ENCODE measurements at regions not wholly inside any gene's neighbourhood (a gene's known extent, or its start where the extent isn't known, plus 50 kb on each side); places are given as distances from the start of the nearest gene placed in this dataset.

GRCh38 chr3:8087951-8088350 is 413.7 kb upstream of the LMCD1 start:
- Histone ChIP-seq H3K27me3 (replicated peaks; ENCODE audit: control insufficient read depth, insufficient read depth, low read length) (no peaks in the 10 kb centered on the region), H3K4me3 (replicated peaks; ENCODE audit: low read depth, low read length) (no peak overlapping the region), H3K36me3 (ENCODE audit: control insufficient read depth, insufficient read depth, low read length) (no peaks in the 10 kb centered on the region)
- TF ChIP-seq, protein P1, sequence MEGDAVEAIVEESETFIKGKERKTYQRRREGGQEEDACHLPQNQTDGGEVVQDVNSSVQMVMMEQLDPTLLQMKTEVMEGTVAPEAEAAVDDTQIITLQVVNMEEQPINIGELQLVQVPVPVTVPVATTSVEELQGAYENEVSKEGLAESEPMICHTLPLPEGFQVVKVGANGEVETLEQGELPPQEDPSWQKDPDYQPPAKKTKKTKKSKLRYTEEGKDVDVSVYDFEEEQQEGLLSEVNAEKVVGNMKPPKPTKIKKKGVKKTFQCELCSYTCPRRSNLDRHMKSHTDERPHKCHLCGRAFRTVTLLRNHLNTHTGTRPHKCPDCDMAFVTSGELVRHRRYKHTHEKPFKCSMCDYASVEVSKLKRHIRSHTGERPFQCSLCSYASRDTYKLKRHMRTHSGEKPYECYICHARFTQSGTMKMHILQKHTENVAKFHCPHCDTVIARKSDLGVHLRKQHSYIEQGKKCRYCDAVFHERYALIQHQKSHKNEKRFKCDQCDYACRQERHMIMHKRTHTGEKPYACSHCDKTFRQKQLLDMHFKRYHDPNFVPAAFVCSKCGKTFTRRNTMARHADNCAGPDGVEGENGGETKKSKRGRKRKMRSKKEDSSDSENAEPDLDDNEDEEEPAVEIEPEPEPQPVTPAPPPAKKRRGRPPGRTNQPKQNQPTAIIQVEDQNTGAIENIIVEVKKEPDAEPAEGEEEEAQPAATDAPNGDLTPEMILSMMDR (IDR thresholded peaks at IDR 0.05; ENCODE audit: insufficient read depth, low read length, poor library complexity, severe bottlenecking), result no peak
- no peak for DNase-seq (ENCODE audit: extremely low read depth, insufficient read length)

DNA sequence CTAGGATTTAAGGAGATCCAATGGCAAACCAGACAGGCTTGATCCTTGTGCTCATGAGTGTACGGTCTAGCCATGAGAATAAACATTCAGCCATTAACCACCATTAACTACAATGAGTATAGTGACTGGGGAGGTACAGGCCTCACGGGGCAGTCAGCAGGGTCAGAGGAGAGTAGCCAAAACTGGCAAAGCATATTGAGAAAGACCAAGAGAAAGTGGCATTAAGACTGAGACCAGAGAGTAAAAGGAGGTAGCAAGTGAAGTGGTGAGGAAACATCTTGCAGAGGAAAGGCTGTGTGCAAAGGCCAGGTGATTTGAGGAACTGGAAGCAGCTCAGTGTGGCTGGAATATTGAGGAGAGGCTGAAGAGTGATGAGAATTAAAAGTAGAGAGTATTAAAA is 407.2 kb upstream of the LMCD1 start:
- no peaks in the 10 kb centered on the region for H3K27me3 ChIP-seq (replicated peaks; ENCODE audit: control insufficient read depth, insufficient read depth, low read length)
- no peak overlapping the region for H3K4me3 ChIP-seq (replicated peaks; ENCODE audit: low read depth, low read length)
- TF ChIP-seq, protein P1 (IDR thresholded peaks at IDR 0.05; ENCODE audit: insufficient read depth, low read length, poor library complexity, severe bottlenecking), result no peak
- H3K36me3 ChIP-seq (ENCODE audit: control insufficient read depth, insufficient read depth, low read length), result no peaks in the 10 kb centered on the region
- DNase-seq (ENCODE audit: extremely low read depth, insufficient read length), result no peak

GRCh38 chr3:8095724-8096123 is 405.9 kb upstream of the LMCD1 start:
- DNase-seq (ENCODE audit: extremely low read depth, insufficient read length), result no peak
- H3K4me3 ChIP-seq (replicated peaks; ENCODE audit: low read depth, low read length), result no peak overlapping the region
- H3K36me3 ChIP-seq (ENCODE audit: control insufficient read depth, insufficient read depth, low read length), result no peaks in the 10 kb centered on the region
- H3K27me3 ChIP-seq (replicated peaks; ENCODE audit: control insufficient read depth, insufficient read depth, low read length), result no peaks in the 10 kb centered on the region
- TF ChIP-seq, protein P1 (IDR thresholded peaks at IDR 0.05; ENCODE audit: insufficient read depth, low read length, poor library complexity, severe bottlenecking), result no peak

DNA sequence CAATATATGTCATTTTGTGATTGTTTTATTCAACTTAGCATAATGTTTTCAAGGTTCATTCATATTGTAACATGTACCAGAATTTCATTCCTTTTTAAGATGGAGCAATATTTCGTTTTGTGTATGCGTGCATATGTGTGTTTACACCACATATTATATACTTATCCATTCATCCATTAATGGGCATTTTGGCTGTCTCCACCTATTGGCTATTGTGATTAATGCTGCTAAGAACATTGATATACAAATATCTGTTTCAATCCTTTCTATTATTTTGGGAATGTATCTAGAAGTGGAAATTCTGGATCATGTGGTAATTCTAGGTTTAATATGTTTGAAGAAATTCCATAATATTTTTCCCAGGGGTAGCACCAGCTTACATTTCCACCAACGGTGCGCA is 403.9 kb upstream of the LMCD1 start:
- no peak overlapping the region for H3K4me3 ChIP-seq (replicated peaks; ENCODE audit: low read depth, low read length)
- H3K27me3 ChIP-seq (replicated peaks; ENCODE audit: control insufficient read depth, insufficient read depth, low read length), result no peaks in the 10 kb centered on the region
- TF ChIP-seq, protein P1 (IDR thresholded peaks at IDR 0.05; ENCODE audit: insufficient read depth, low read length, poor library complexity, severe bottlenecking), result peak; percentile 7
- H3K36me3 ChIP-seq (ENCODE audit: control insufficient read depth, insufficient read depth, low read length), result no peaks in the 10 kb centered on the region
- no peak for DNase-seq (ENCODE audit: extremely low read depth, insufficient read length)

DNA sequence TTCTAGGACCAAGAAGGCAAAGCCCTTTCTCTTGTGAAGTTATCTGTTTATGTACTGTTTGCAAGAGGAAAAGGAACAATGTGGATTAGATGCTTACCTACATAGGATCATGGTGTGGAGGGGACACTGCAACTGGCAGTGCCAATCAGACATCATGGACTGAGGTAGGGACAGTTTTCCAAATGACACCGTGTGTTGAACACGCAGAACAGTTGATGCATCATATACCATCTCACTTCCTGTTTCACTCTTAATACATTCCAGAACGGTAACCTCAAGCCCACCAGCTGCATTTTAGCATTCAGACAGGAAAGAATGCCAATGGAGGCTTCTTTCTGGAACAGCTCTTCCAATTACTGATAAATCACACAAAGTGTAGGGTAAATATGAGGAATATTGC is 397.7 kb upstream of the LMCD1 start:
- H3K27me3 ChIP-seq (replicated peaks; ENCODE audit: control insufficient read depth, insufficient read depth, low read length), result no peaks in the 10 kb centered on the region; the same call in 1 of the 2 replicates
- no peaks in the 10 kb centered on the region for H3K36me3 ChIP-seq (ENCODE audit: control insufficient read depth, insufficient read depth, low read length)
- H3K4me3 ChIP-seq (replicated peaks; ENCODE audit: low read depth, low read length), result no peak overlapping the region
- TF ChIP-seq, protein P1 (IDR thresholded peaks at IDR 0.05; ENCODE audit: insufficient read depth, low read length, poor library complexity, severe bottlenecking), result no peak
- peak; percentile 6 for DNase-seq (ENCODE audit: extremely low read depth, insufficient read length)

DNA sequence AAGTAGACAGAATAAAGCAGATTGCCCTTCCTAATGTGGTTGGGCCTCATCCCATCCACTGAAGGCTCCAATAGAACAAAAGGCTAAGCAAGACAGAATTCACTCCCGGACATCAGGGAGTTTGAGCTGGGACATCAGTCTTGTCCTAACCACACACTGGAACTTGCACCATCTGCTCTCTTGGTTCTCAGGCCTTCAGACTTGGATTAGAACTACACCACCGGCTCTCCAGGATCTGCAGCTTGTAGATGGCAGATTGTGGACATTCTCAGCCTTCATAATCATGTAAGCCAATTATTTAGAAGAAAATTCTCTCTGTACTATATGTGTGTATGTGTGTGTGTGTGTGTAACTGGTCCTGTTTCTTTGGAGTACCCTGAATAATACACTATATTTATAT is 394.7 kb upstream of the LMCD1 start:
- TF ChIP-seq, protein P1 (IDR thresholded peaks at IDR 0.05; ENCODE audit: insufficient read depth, low read length, poor library complexity, severe bottlenecking), result no peak
- Histone ChIP-seq H3K36me3 (ENCODE audit: control insufficient read depth, insufficient read depth, low read length) (no peaks in the 10 kb centered on the region), H3K27me3 (replicated peaks; ENCODE audit: control insufficient read depth, insufficient read depth, low read length) (no peaks in the 10 kb centered on the region; the same call in 1 of the 2 replicates), H3K4me3 (replicated peaks; ENCODE audit: low read depth, low read length) (no peak overlapping the region)
- no peak for DNase-seq (ENCODE audit: extremely low read depth, insufficient read length)
